Right cardiac atrium (tissue), 5 donors: ENCODE measurements at regions not wholly inside any gene's neighbourhood (a gene's known extent, or its start where the extent isn't known, plus 50 kb on each side); places are given as distances from the start of the nearest gene placed in this dataset.

Source experiments
- ATAC-seq, 2 donors: fragments of 200-7000 bp; cut with Tn5 transposase; one replicate each; pipeline versions ENCODE4 v1.8.0 to v1.9.1; 2020; ENCODE audit warnings: moderate library complexity in 2 of 2, mild to moderate bottlenecking in 1 of 2
- DNase-seq, 3 donors: peaks; one replicate each; pipeline ENCODE4 v3.0.0-alpha.2; 2020
- H3K27ac ChIP-seq: one replicate; pipeline ENCODE4 v1.5.1; 2013; ENCODE audit warnings: mild to moderate bottlenecking, low read length, control low read depth, moderate library complexity
- H3K27me3 ChIP-seq: one replicate; pipeline ENCODE4 v1.6.1; 2013; ENCODE audit not compliant: control insufficient read depth, insufficient read depth
- H3K4me1 ChIP-seq: one replicate; pipeline ENCODE4 v1.6.1; 2013; ENCODE audit warnings: low read length; ENCODE audit not compliant: control insufficient read depth, insufficient read depth
- H3K4me3 ChIP-seq: one replicate; pipeline ENCODE4 v1.5.1; 2013; ENCODE audit warnings: low read length, control low read depth
- H3K9me3 ChIP-seq: one replicate; pipeline ENCODE4 v1.6.1; 2013; ENCODE audit warnings: low read length; ENCODE audit not compliant: control insufficient read depth
- WGBS: extraction: QIAGEN DNeasy Blood & Tissue Kit; methylation state at CpG from one replicate; pipeline ENCODE4 v1.1.7; 2013; 5-methylcytosine and 5-hydroxymethylcytosine counted together
- intact Hi-C, 4 donors: fragments of 100-400 bp; cut with DNase I; formaldehyde crosslinking; loops; one replicate each; pipeline versions ENCODE4 v1.11.0 to v1.14.0; 2022 to 2023
- donor health status: healthy with polysubstance abuse.
- donor health status: DM: no; HTN: yes; CAD: no.
- donor health status: DM: no; HTN: no; CAD: no.
- donor health status: DM: no; HTN: yes; CAD: no; lungs with severe emphysema.
- donor health status: DM: yes; HTN: yes; CAD: no.

GRCh38 chr19:31611046-31611877, 262.0 kb upstream of the TSHZ3 start:
- Histone ChIP-seq H3K27me3 (no peaks in the 10 kb centered on the region), H3K27ac (no peak overlapping the region), H3K4me1 (no peaks in the 10 kb centered on the region), H3K4me3 (no peak overlapping the region), H3K9me3 (no peaks in the 10 kb centered on the region)
- WGBS = 78% methylated on average over 3 of the region's 3 CpGs
- ATAC-seq (no peak), DNase-seq (no peak)
- intact Hi-C loops = no loop called here

GRCh38 chr19:31612873-31613272, 263.6 kb upstream of the TSHZ3 start:
- 73% methylated on average over 6 of the region's 6 CpGs for WGBS
- no peak overlapping the region for H3K4me3 ChIP-seq

GRCh38 chr19:31613683-31614219, 264.5 kb upstream of the TSHZ3 start:
- no peak overlapping the region for H3K4me3 ChIP-seq
- H3K27me3 ChIP-seq = no peaks in the 10 kb centered on the region
- no peaks in the 10 kb centered on the region for H3K4me1 ChIP-seq
- ATAC-seq = peak; percentile 26 to 52
- no peaks in the 10 kb centered on the region for H3K9me3 ChIP-seq
- WGBS = 59% methylated on average over 4 of the region's 4 CpGs
- intact Hi-C loops = no loop called here
- DNase-seq = no peak
- no peak overlapping the region for H3K27ac ChIP-seq

More at GRCh38 chr19:31612873-31613272, 263.6 kb upstream of the TSHZ3 start:
- intact Hi-C loops = no loop called here
- H3K27ac ChIP-seq = no peak overlapping the region
- H3K4me1 ChIP-seq = no peaks in the 10 kb centered on the region
- H3K27me3 ChIP-seq = no peaks in the 10 kb centered on the region
- ATAC-seq (no peak), DNase-seq (no peak)
- no peaks in the 10 kb centered on the region for H3K9me3 ChIP-seq

GRCh38 chr19:31616031-31616430, 266.8 kb upstream of the TSHZ3 start:
- Histone ChIP-seq H3K27ac (no peak overlapping the region), H3K27me3 (no peaks in the 10 kb centered on the region), H3K9me3 (no peaks in the 10 kb centered on the region), H3K4me1 (no peaks in the 10 kb centered on the region), H3K4me3 (no peak overlapping the region)
- WGBS = 76% methylated on average over 3 of the region's 3 CpGs
- DNase-seq (no peak), ATAC-seq (no peak)
- intact Hi-C loops = no loop called here

GRCh38 chr19:31617010-31617585, 267.9 kb upstream of the TSHZ3 start:
- no peak for DNase-seq
- intact Hi-C loops = no loop called here
- H3K9me3 ChIP-seq = peaks cover 3% of the 10 kb centered on the region
- WGBS = 70% methylated on average over 4 of the region's 4 CpGs
- no peaks in the 10 kb centered on the region for H3K4me1 ChIP-seq
- no peak overlapping the region for H3K4me3 ChIP-seq
- ATAC-seq = no peak
- H3K27ac ChIP-seq = no peak overlapping the region
- no peaks in the 10 kb centered on the region for H3K27me3 ChIP-seq

- 67% methylated on average over 4 of the region's 4 CpGs for WGBS
- Histone ChIP-seq H3K4me1 (no peaks in the 10 kb centered on the region), H3K27me3 (no peaks in the 10 kb centered on the region), H3K27ac (no peak overlapping the region), H3K9me3 (peaks cover 3% of the 10 kb centered on the region), H3K4me3 (no peak overlapping the region)
- DNase-seq = no peak
- no peak for ATAC-seq
- intact Hi-C loops = no loop called here
These were observed 275.8 kb upstream of the TSHZ3 start for GRCh38 chr19:31625056-31625455.

- intact Hi-C loops = no loop called here
- Histone ChIP-seq H3K27ac (no peak overlapping the region), H3K9me3 (peaks cover 3% of the 10 kb centered on the region), H3K27me3 (no peaks in the 10 kb centered on the region), H3K4me1 (no peaks in the 10 kb centered on the region), H3K4me3 (no peak overlapping the region)
- 74% methylated on average over 1 of the region's 1 CpG for WGBS
- no peak for DNase-seq
- ATAC-seq = no peak
These were observed 276.3 kb upstream of the TSHZ3 start for GRCh38 chr19:31625575-31625974.

GRCh38 chr19:31626941-31627340, 277.7 kb upstream of the TSHZ3 start:
- ATAC-seq (no peak), DNase-seq (no peak)
- Histone ChIP-seq H3K27ac (no peak overlapping the region), H3K4me1 (no peaks in the 10 kb centered on the region), H3K4me3 (no peak overlapping the region), H3K27me3 (no peaks in the 10 kb centered on the region), H3K9me3 (no peaks in the 10 kb centered on the region)
- 83% methylated on average over 5 of the region's 5 CpGs for WGBS
- intact Hi-C loops = no loop called here

- WGBS = 69% methylated on average over 23 of the region's 23 CpGs
- Histone ChIP-seq H3K4me1 (no peaks in the 10 kb centered on the region), H3K27ac (no peak overlapping the region), H3K9me3 (no peaks in the 10 kb centered on the region), H3K4me3 (no peak overlapping the region), H3K27me3 (no peaks in the 10 kb centered on the region)
- no peak for DNase-seq
- intact Hi-C loops = no loop called here
- no peak for ATAC-seq
These were observed 278.6 kb upstream of the TSHZ3 start for GRCh38 chr19:31627620-31628365.

GRCh38 chr19:31629579-31630363, 280.5 kb upstream of the TSHZ3 start:
- intact Hi-C loops = no loop called here
- H3K4me3 ChIP-seq = no peak overlapping the region
- 85% methylated on average over 18 of the region's 18 CpGs for WGBS
- ATAC-seq = no peak
- H3K4me1 ChIP-seq = no peaks in the 10 kb centered on the region
- no peak for DNase-seq
- no peaks in the 10 kb centered on the region for H3K9me3 ChIP-seq
- no peaks in the 10 kb centered on the region for H3K27me3 ChIP-seq
- H3K27ac ChIP-seq = no peak overlapping the region
